ENCODE measurements at regions not wholly inside any gene's neighbourhood (a gene's known extent, or its start where the extent isn't known, plus 50 kb on each side); places are given as distances from the start of the nearest gene placed in this dataset.

DNA sequence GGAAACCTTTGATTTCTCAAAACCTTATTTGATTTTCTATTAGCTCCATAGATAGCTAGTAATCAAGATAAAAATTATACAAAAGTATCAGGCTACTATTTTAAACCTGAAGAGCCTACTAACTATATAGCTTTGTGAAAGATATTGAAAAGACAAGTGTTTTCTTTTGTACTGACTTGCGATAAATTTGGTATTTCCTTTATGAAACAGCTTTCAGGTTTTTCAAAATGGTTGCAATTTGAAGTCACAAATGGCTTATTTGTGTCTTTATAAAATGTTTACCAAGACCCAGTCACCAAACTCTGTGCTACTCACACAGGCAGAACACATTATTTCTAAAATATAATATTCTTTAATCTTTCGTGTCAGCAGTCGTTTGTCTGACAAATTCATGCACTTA lies 167.5 kb upstream of the ALCAM start:
- no peak for DNase-seq

DNA sequence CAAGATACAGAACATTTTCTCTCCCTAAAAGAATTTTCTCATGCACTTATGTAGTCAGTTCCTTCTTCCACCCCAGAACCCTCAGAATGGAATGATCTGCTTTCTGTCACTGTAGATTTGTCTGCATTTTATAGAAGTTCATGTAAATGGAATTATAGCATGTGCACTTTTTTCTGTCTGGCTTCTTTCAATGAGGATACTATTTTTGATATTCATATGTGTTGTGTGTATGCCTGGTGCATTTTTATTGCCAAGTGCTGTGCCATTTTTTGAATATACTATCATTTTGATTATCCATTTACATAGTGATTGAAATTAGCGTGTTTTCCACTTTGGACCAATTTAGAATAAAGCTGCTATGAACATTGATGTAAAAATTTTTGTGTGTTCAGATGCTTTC lies 156.6 kb upstream of the ALCAM start:
- DNase-seq, result no peak

DNA sequence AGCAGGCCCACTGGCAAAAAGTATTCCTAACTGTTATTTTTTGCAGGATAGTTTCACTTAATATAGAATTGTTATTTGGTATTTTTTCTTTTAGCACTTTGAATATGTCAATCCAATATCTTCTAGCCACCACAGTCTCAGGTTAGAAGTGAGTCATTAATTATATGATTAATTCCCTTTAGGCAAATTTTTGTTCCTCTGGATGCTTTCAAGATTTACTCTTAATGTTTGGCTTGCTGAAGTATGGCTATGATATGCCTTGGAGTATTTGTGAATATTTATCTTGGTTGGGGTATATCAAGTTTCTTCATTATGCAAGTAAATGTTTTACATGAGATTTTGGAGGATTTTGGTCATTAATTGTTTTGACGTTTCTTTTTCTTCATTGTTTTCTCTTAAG lies 152.1 kb upstream of the ALCAM start:
- DNase-seq, result no peak

DNA sequence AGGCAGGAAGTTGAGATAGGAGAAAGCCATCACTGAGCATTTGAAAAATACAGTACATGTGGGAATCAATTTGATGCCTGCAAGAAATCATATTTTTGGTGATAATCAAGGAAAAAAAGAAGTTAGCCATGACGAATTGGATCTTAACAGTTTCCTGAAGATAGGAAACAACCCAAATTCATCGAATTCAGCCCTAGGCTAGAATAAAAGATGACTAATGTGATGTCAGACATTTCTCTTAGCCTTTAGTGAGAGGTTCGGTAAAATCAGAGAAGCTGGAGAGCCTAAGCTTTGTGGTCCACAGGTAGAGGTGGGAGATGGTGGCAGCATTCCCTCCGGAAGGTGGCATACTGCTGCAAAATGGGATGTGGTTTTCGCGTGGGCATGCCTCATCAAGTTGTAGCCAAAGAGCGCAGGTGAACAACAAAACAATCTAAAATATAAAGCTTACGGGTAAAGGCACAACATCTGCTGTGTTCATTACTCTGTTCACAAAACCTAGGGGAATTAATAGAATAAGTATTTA lies 144.1 kb upstream of the ALCAM start:
- DNase-seq, result no peak

DNA sequence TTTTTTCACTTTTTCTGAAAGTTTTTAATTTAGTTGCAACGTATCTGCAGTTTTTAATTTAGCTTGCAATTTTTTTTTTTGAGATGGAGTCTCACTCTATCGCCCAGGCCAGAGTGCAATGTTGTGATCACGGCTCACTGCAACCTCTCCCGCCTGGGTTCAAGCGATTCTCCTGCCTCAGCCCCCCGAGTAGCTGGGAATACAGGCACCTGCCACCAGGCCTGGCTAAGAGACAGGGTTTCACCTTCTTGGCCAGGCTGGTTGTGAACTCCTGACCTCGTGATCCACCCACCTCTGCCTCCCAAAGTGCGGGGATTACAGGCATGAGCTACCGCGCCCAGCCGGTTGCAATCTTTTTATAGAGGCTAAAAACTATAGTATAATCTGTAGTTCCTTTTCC lies 142.9 kb upstream of the ALCAM start:
- DNase-seq, result no peak

DNA sequence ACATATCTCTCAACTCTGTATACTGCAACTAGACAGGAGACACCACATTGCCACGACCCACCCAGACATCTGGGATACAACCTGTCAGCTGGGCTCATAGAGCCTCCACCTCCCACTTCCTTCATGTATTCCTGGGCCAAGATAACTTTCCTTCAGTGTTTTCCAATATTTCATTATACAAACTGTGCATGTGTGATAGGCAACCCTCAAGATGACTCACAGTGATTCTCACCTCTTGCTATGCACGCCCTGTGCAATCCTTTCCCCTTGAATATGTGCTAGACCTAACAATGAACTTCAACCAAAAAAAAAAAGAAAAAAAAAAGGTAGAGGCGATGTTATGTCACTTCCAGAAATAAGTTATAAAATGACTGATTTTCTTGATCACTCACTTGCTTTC lies 138.0 kb upstream of the ALCAM start:
- no peak for DNase-seq

DNA sequence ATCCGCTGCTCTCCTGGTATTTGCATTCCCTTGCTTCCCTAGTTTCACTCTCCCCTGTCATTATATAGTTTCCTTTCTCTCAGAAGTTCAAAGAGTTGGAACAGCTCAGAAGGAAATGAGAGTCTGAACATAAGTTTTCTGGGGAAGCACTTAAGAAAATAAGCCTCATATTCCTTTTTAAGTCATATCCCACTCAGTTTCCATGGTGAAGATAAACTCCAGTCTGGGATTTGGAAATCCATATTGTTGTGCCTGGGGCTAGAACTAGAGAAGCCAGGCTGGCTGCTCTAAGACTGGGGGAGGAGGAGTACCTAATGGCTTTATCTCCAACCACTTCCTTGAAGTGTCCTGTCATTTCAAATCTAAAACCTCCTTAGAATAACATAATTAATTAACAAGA lies 134.2 kb upstream of the ALCAM start:
- DNase-seq, result no peak

DNA sequence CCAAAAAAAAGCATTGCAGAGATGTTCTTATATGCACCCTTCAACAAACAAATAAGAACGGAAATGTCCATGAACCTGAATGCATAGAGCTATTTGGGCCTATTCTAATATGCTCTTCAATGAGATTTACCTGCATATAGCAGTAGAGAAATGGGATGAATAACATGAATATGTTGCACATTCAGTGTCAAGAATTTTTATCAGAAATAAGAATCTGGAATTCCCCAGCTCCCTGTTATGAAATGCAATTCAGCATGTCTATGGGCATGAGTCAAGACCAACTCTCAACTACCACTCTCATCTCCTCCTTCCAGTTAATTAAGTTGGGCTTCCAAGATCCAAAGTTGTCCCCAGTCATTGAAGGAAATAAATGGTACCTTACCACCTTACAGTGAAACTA lies 133.7 kb upstream of the ALCAM start:
- DNase-seq, result peak; percentile 33

DNA sequence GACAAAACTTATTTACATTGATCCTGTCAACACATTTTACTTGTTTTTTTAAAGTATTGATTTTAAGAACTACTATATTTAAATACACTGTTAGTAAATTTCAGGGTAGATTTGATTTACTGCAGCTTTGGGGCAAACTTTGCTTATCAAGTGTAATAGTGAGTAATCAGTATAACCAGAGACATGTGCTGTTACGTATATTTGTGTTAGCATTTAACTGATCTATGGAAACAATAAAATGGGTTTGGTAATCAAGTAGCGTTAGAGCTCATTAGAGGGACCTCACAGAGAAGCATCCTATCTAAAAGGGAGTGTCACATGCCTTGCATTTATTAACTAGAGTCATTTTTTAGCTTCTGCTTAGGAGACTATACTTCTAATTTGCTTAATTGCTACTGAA lies 131.5 kb upstream of the ALCAM start:
- DNase-seq, result no peak

DNA sequence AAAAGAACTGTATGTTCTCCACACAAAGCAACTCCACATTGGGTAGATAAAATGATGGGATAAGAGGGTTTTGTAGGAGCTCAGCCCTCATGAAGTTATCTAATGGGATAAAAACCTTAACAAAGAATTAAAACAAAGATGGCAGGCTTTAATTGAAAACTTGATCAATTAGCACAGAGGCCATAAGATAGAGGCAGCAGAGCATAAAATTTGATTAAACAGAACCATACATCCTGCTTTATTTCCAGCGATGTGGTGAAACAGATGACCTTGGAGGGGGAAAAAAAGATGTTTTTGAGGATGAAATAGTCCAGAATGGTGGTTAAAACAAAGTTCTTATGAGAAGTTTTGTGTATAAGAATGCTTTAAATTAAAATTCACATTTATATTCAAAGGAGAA lies 130.9 kb upstream of the ALCAM start:
- DNase-seq, result no peak

DNA sequence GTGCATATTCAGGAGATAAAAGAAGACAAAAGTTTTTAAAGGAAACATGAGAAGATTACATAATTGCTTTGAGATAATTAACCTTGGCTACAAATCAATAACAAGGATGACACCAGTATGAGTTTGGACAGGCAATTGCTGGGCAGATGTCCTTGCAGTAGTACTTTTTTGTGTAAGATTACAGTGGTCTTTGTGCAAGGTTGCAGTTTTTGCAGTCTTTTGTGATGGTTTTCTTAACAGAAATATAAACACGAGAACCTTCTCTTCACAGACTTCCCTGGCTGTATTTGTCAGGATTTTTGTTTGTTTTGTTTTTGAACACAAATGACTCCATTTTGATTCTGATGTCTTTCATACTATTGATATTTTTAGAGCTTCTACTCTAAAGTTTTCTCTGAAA lies 128.3 kb upstream of the ALCAM start:
- DNase-seq, result no peak

DNA sequence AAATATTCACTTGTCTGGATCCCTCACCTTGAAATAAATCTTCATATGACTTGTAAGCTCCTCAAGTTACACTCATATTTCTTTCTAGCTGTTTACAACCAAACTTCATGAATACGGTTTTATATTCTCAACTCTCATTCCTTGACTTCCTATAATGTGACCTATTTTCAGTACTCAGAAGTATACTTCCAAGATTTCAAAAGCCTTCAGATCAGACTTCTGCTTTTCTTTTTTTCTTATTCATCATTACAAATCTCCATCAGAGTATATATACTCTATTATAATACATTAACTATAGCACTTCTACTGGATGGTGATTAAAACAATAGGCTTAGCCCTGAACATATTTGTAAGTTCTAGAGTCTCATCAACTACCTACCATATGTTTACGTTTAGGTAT lies 123.6 kb upstream of the ALCAM start:
- DNase-seq, result peak; percentile 12

DNA sequence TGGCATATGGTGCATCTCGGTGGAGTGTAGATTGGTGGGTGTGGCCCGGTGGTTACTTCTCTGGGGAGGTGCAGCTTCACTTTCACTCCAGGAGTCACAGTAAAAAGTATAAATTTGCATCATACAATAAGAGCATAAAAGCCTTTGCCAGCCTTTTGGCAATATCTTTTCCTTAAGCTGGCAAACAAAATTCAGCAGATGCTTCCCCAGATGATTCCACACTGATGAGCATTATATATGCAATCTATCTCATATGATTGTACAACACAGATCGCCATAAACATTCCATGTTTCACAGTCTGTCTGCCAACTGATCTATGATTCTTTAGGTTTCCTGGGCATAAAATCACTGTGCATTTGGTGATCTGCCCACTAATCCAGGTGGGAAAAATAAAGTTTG lies 120.2 kb upstream of the ALCAM start:
- DNase-seq, result no peak

DNA sequence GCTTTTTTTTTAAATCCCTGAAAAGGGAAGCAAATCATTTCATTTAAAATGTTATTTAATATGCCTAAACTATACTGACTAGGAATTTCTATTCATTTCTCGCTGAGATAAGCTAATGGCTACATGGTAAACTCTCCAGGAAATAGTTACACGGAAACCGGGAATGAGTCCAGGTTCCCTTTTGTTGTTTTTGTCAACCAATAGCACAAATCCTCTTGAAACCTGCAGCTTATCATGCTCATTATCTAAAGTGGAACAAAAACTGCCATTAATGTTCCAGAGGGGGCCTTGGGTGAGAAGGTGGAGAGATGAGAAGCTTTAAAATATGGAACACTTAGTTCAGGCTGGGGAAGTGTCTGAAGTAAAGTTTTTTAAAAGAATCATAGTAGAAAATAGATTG lies 113.5 kb upstream of the ALCAM start:
- no peak for DNase-seq

DNA sequence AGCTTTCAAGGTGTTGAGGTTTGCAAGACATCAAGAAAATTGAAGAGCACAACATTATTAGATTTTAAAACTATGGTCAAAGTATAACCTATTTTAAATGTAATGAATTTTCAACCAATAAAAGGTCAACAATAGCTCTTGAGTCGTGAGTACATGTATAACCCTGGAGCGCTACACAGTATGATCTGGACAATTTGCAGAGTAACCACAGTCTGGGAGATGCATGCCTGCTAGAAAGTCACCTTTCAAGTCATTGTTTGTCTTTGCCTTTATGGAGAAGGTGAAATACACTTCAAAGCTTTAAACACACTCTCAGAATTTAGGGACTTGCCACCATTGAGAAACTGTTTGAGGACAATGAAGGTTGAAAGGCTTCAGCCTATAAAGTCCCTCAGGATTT lies 112.6 kb upstream of the ALCAM start:
- DNase-seq, result no peak

DNA sequence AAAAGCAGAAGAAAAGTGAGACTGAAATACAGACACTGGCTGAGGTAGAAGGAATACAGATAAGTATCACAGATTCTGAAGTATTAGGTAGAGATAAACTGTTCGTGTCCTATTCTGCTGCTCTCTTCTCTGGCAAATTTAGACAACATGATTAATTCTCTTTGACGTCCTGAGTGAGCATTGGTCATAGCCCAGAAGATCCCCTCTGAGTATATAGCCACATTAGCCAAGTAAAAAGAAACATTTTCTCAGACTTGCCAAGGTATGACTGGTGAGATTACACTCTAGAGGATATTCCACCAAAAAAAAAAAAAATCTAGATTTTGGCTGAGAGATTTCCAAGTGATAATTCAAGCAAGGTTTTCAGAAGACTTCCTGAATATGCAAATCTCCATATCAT lies 111.4 kb upstream of the ALCAM start:
- DNase-seq, result no peak

DNA sequence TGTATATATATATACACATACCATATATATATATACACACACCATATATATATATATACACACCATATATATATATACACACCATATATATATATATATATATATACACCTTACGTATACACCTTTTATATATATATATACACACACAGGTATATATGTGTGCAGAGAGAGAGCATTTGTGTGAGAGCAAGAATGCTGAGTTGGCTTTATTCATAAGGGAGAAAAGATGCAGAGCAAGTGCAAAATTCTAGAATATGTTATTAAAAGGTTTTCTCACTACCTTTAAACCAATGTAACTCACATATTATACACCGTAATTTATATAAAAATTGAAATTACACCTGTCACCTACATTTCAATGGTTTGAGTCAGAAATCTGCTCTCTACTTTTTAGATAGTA lies 107.2 kb upstream of the ALCAM start:
- DNase-seq, result no peak

DNA sequence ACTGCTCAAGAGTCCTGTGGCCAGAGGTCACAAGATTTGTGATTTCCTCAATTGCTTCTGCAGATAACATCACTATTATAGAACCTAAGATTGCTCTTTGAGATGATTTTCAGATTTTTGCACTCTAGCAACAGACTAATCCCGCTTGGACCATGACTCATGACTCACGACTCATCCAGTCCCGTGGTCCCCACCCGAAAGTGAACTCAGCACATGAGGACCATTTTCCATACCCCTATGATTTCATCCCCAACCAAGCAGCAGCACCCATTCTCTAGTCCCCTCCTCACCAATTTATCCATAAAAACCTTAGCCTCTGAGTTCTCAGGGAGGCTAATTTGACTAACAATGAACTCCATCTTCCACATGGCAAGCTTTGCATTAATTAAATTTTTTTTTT lies 106.3 kb upstream of the ALCAM start:
- DNase-seq, result peak; percentile 8

DNA sequence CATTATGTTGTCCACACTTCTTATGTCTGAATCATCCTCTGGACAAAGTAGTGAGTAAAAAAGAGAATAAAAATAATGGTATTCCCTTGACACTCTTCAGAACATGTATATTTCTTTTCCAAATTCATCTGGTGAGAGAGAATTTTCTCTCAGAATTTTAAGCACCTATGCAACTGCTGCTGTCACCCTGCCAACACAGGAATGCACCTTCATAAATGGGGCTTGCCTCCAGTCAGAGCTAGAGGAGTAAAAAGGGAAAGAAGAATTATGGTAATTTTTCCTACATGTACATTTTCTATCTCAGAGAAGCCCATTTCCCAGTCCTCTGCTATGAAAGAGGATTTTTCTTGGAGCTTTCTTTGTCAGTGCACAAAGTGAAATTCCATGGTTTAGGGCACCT lies 92.2 kb upstream of the ALCAM start:
- DNase-seq, result no peak

DNA sequence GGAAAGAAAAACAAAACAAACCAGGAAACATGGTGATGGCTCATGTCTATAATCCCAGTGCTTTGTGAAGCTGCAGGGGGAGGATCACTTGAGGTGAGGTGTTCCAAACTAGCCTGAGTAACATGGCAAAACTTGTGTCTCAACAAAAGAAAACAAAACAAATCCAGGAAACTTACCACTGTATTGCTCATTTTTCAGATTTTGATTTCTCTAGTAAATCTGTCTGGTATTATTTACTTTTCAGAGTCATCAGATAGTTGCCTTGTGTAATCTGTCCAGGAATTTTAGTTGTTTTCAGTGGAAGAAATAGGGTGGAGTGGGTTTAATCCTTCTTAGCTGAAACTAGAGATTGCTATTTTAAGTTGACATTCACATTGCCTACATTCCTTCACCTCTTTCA lies 91.8 kb upstream of the ALCAM start:
- no peak for DNase-seq

DNA sequence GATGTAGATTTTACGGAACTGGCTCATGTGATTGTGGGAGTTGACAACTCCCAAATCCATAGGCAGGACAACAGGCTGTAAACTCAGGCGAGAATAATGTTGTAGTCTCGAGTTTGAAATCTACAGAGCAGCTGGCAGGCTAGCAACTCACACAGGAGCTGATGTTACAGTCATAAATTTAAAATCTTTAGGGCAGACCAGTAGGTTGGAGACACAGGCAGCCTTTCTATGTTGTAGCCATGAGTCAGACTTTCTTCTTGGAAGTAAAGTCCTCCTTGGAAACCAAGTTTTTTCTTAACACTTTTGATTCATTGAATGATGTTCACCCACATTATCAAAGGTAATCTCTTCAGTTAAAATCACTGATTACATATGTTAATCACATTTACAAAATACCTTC lies 89.1 kb upstream of the ALCAM start:
- no peak for DNase-seq

DNA sequence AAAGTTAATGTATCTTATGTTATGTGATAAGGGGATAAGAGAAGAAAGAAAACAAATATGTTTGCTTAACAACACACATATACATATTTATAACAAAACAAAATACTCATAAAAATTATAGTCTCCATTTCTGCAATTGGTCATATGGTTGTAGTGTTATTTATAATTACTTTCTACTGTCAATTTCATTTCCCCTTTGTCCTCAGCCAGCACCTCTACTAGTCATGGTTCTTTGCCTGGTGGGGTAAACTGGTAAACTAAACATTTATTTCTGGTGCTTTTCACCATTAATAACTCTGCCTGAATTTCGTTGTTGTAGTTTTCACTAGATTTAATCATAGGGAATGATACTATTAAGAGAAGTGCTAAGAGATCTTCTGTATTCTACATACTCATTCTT lies 88.0 kb upstream of the ALCAM start:
- peak; percentile 4 for DNase-seq

DNA sequence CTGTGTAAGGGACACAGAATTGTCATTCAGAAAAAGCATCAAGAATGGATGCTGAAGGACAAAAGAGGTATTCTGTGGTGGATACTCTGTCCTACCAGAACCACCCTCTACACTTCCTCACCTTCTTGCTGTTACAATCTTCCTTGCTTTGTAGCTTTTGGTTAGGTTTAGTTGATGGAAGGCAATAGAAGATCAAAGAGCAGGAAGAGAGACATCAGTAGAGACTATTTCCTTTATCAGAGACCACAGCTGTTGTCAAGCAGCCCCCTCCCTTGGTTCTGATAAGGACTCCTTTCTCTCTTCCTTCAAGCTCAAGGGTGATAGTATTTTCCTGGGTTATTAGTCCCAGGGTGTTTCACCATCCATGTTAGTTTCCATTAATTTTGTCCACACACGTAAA lies 84.7 kb upstream of the ALCAM start:
- DNase-seq, result no peak

DNA sequence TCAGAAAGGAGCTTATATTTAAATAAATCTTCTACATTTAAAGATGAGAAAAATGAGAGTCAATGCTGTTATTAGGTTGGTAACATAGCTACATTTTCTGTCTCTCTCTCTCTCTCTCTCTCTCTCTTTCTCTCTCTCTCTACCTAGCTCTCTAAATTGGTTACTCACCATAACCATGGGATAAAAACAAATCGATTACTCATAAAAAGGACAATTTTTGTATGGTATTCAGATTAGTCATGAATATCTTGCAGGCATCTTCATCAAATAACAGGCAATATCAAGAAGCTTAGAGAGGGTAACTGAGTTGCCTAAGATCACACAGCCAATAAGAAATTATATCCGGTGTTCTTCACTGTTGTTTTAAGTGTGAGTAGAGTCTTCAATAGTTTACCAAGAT lies 81.8 kb upstream of the ALCAM start:
- no peak for DNase-seq

DNA sequence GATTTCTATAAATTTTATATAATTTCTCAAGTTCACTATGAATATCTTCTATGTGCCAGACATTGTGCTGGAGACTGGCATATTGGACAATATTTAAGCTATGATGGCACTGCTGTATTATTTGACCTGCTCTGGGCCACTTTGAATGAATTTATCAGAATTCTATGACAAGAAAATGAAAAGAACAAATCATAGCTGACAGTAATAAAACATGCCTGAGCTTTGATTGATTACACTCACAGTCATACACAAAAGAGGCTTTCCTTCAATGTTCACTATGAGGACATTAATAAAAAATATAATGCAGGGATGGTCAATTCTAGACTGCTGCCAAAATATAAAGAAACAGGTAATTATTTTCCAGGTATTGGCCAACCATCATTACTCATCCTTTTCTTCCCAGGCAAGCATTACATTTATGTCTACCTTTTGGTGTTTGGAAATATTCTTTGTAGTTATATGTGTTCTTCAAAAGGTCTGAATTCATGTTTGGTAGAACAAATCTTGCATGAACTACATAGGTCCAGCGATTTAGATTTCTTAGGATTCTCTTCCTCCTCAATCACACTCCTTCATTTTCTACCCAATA lies 81.0 kb upstream of the ALCAM start:
- DNase-seq, result no peak

DNA sequence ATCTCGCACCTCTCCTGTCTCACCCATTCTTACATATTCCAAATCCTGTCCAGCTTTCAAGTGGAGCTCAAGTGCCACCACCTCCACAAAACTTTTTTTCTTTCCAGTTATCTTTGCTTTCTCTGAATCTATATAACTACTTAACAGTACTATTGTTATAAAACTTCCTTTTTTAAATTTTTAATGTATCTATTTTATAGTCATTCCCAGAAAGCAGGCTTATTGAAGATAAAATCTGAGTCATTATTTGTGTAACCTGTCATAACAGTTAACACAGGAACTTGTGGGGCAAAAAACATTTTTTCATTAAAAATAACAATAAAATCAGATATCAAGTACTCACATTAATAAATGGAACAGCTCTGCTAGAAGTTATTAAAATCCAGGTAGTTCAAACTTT lies 73.3 kb upstream of the ALCAM start:
- no peak for DNase-seq

Data from suppressor macrophage treated with lipopolysaccharide for 4 hours (primary cell).